LNCAP (cell line): ENCODE measurements at regions not wholly inside any gene's neighbourhood (a gene's known extent, or its start where the extent isn't known, plus 50 kb on each side); places are given as distances from the start of the nearest gene placed in this dataset.

Experiments used
- CTCF ChIP-seq: fragments of 450-650 bp; IDR thresholded peaks from 2 replicates; pipeline ENCODE4 v1.5.1; 2017; ENCODE audit warnings: mild to moderate bottlenecking

GRCh38 chr21:18524097-18524880 lies 120.7 kb upstream of the TMPRSS15 start:
- no peak for TF ChIP-seq CTCF

GRCh38 chr21:18529254-18529653 lies 125.7 kb upstream of the TMPRSS15 start:
- TF ChIP-seq CTCF, result no peak

- no peak for TF ChIP-seq CTCF
These were observed 138.5 kb upstream of the TMPRSS15 start for GRCh38 chr21:18542081-18542480.

GRCh38 chr21:18545908-18546307 lies 142.3 kb upstream of the TMPRSS15 start:
- no peak for TF ChIP-seq CTCF

GRCh38 chr21:18547347-18547746 lies 143.8 kb upstream of the TMPRSS15 start:
- no peak for TF ChIP-seq CTCF

- no peak for TF ChIP-seq CTCF
These were observed 144.7 kb upstream of the TMPRSS15 start for GRCh38 chr21:18548249-18548648.

- no peak for TF ChIP-seq CTCF
These were observed 145.8 kb upstream of the TMPRSS15 start for GRCh38 chr21:18549214-18549905.
